Caco-2 (cell line): ENCODE measurements at regions not wholly inside any gene's neighbourhood (a gene's known extent, or its start where the extent isn't known, plus 50 kb on each side); places are given as distances from the start of the nearest gene placed in this dataset.

Experiments
- BruUV-seq: library from RNA; stranded (reverse); fragments of 400-500 nt; replicated peaks from 2 replicates; lab custom pipeline; 2021; lab: Mats Ljungman, UMichigan
- CTCF ChIA-PET: fragments of 300-600 bp; sonication (Branson Sonifier 250); formaldehyde crosslinking; loops from one replicate; lab custom pipeline; 2022; ENCODE audit warnings: antibody characterized with exemption; lab: Charles Lee
- POLR2A ChIA-PET: fragments of 300-600 bp; sonication (Branson Sonifier 250); formaldehyde crosslinking; loops from one replicate; lab custom pipeline; 2022; ENCODE audit warnings: antibody characterized with exemption; lab: Charles Lee
- DNase-seq, 2 experiments: peaks; one replicate each; pipeline versions ENCODE4 v3.0.0 to v3.0.0-alpha.2; 2020 to 2022
- H3K27me3 ChIP-seq: replicated peaks from 2 replicates; pipeline ENCODE4 v1.6.0; 2011; ENCODE audit warnings: low read length; ENCODE audit not compliant: control insufficient read depth, insufficient read depth
- H3K36me3 ChIP-seq: 2 replicates; pipeline ENCODE4 v1.5.1; 2011; ENCODE audit warnings: low read length; ENCODE audit not compliant: control insufficient read depth, insufficient read depth
- H3K4me1 ChIP-seq: fragments of 250-450 bp; sonication (Bioruptor Pico); 2 replicates; pipeline ENCODE4 v1.5.1; 2020; ENCODE audit warnings: mild to moderate bottlenecking
- H3K4me3 ChIP-seq: 2 replicates; pipeline ENCODE4 v1.5.1; 2011; ENCODE audit warnings: low read depth, mild to moderate bottlenecking, control low read depth, low read length
- H3K9me3 ChIP-seq: fragments of 250-450 bp; sonication (Bioruptor Pico); 2 replicates; pipeline ENCODE4 v1.5.1; 2020; ENCODE audit warnings: mild to moderate bottlenecking, moderate library complexity
- H3K27ac Mint-ChIP-seq: one replicate; pipeline ENCODE4 v1.8.0; 2022; ENCODE audit warnings: mixed read lengths; ENCODE audit not compliant: unreplicated experiment
- H3K27me3 Mint-ChIP-seq: one replicate; pipeline ENCODE4 v1.8.0; 2022; ENCODE audit warnings: mixed read lengths; ENCODE audit not compliant: insufficient read depth, unreplicated experiment
- H3K36me3 Mint-ChIP-seq: one replicate; pipeline ENCODE4 v1.8.0; 2022; ENCODE audit warnings: mild to moderate bottlenecking, mixed read lengths; ENCODE audit not compliant: insufficient read depth, unreplicated experiment
- H3K4me1 Mint-ChIP-seq: one replicate; pipeline ENCODE4 v1.8.0; 2022; ENCODE audit warnings: low read depth, mixed read lengths; ENCODE audit not compliant: unreplicated experiment
- H3K4me3 Mint-ChIP-seq: one replicate; pipeline ENCODE4 v1.8.0; 2022; ENCODE audit warnings: mild to moderate bottlenecking, moderate library complexity, mixed read lengths; ENCODE audit not compliant: unreplicated experiment
- H3K9me3 Mint-ChIP-seq: one replicate; pipeline ENCODE4 v1.8.0; 2022; ENCODE audit warnings: mixed read lengths; ENCODE audit not compliant: unreplicated experiment
- CTCF ChIP-seq, 2 experiments: fragments of 200-600 bp in 1 of 2; IDR thresholded peaks; 1 replicate in 1 of 2; 2 replicates in 1 of 2; pipeline versions ENCODE4 v1.5.1 to v1.8.0; 2011 to 2022; ENCODE audit warnings: antibody characterized with exemption in 1 of 2, control low read depth in 1 of 2, inconsistent platforms in 1 of 2, low read depth in 1 of 2, low read length in 1 of 2, mild to moderate bottlenecking in 1 of 2, moderate library complexity in 1 of 2; ENCODE audit not compliant: insufficient read depth in 1 of 2, severe bottlenecking in 1 of 2, unreplicated experiment in 1 of 2
- intact Hi-C: fragments of 100-400 bp; cut with micrococcal nuclease; formaldehyde crosslinking; loops from one replicate; pipeline ENCODE4 v1.10.0; 2022; ENCODE audit not compliant: unreplicated experiment

GRCh38 chr1:234920136-234920842 is 208.3 kb downstream of the TOMM20 start:
- peaks cover 4% of the 10 kb centered on the region; the same call in 1 of the 2 replicates for H3K4me1 ChIP-seq
- peaks cover 28% of the 10 kb centered on the region for H3K4me1 Mint-ChIP-seq
- CTCF ChIA-PET: no interaction called here
- no peaks in the 10 kb centered on the region for H3K36me3 ChIP-seq
- H3K9me3 ChIP-seq: peaks cover 16% of the 10 kb centered on the region
- TF ChIP-seq CTCF (IDR thresholded peaks at IDR 0.05; ENCODE audit: insufficient read depth in 1 of 2, low read depth in 1 of 2, low read length in 1 of 2, severe bottlenecking in 1 of 2, unreplicated experiment in 1 of 2): no peak
- no peaks in the 10 kb centered on the region for H3K36me3 Mint-ChIP-seq
- no peak overlapping the region for H3K27ac Mint-ChIP-seq
- H3K27me3 Mint-ChIP-seq: no peaks in the 10 kb centered on the region
- POLR2A ChIA-PET: no interaction called here
- BruUV-seq: no TSS peak
- no peak for DNase-seq
- H3K9me3 Mint-ChIP-seq: peaks cover 10% of the 10 kb centered on the region
- H3K27me3 ChIP-seq: no peaks in the 10 kb centered on the region
- intact Hi-C loops: no loop called here
- no peak overlapping the region for H3K4me3 ChIP-seq
- no peak overlapping the region for H3K4me3 Mint-ChIP-seq

- CTCF ChIA-PET: no interaction called here
- intact Hi-C loops: no loop called here
- TF ChIP-seq CTCF (IDR thresholded peaks at IDR 0.05; ENCODE audit: insufficient read depth in 1 of 2, low read depth in 1 of 2, low read length in 1 of 2, severe bottlenecking in 1 of 2, unreplicated experiment in 1 of 2): no peak
- no peaks in the 10 kb centered on the region for H3K36me3 Mint-ChIP-seq
- no peaks in the 10 kb centered on the region for H3K27me3 Mint-ChIP-seq
- peaks cover 4% of the 10 kb centered on the region; the same call in 1 of the 2 replicates for H3K4me1 ChIP-seq
- H3K4me3 Mint-ChIP-seq: no peak overlapping the region
- no peaks in the 10 kb centered on the region for H3K27me3 ChIP-seq
- peaks cover 26% of the 10 kb centered on the region for H3K4me1 Mint-ChIP-seq
- peaks cover 16% of the 10 kb centered on the region for H3K9me3 ChIP-seq
- peaks cover 7% of the 10 kb centered on the region for H3K9me3 Mint-ChIP-seq
- H3K36me3 ChIP-seq: no peaks in the 10 kb centered on the region
- peak overlapping the region; percentile 76 for H3K27ac Mint-ChIP-seq
- DNase-seq: no peak
- no peak overlapping the region for H3K4me3 ChIP-seq
- no TSS peak for BruUV-seq
- POLR2A ChIA-PET: no interaction called here
Observed at GRCh38 chr1:234918961-234919761, 209.5 kb downstream of the TOMM20 start.

- BruUV-seq: no TSS peak
- POLR2A ChIA-PET: no interaction called here
Observed at GRCh38 chr1:234918181-234918841, 210.3 kb downstream of the TOMM20 start.

More at GRCh38 chr1:234918181-234918841, 210.3 kb downstream of the TOMM20 start:
- no peak for TF ChIP-seq CTCF (IDR thresholded peaks at IDR 0.05; ENCODE audit: insufficient read depth in 1 of 2, low read depth in 1 of 2, low read length in 1 of 2, severe bottlenecking in 1 of 2, unreplicated experiment in 1 of 2)
- Histone ChIP-seq H3K4me3 (no peak overlapping the region), H3K9me3 (peaks cover 16% of the 10 kb centered on the region), H3K27me3 (no peaks in the 10 kb centered on the region), H3K36me3 (no peaks in the 10 kb centered on the region), H3K4me1 (peaks cover 4% of the 10 kb centered on the region; the same call in 1 of the 2 replicates)
- no peaks in the 10 kb centered on the region for H3K36me3 Mint-ChIP-seq
- peak overlapping the region; percentile 76 for H3K27ac Mint-ChIP-seq
- no peak overlapping the region for H3K4me3 Mint-ChIP-seq
- no peaks in the 10 kb centered on the region for H3K27me3 Mint-ChIP-seq
- intact Hi-C loops: no loop called here
- CTCF ChIA-PET: no interaction called here
- H3K4me1 Mint-ChIP-seq: peaks cover 21% of the 10 kb centered on the region
- H3K9me3 Mint-ChIP-seq: no peaks in the 10 kb centered on the region
- no peak for DNase-seq
